ENCODE measurements at regions not wholly inside any gene's neighbourhood (a gene's known extent, or its start where the extent isn't known, plus 50 kb on each side); places are given as distances from the start of the nearest gene placed in this dataset.
"Not testable (repeated sequence)": the region's sequence is repeated elsewhere in the genome, so short reads cannot be mapped to it uniquely, and the experiment has no call there.

DNA sequence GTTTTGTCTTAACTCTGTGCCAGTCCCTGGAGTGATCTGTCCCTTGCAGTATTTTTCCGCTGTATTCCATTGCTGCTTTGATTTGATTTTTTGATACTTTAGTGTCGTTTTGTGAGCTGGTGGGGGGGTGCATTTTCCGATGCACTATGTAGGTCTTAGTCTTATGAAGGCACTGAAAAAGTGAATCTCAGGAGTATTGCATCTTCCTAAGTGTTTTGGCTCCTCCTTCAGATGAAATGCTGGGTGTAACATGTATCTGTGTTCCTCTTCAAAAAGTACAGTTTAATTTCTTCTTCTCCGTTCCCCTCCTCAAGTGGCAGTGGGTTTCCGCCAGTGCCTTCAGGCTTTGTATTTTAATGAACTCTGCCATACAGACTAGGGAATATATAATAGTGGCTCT, 580.7 kb upstream of the GJE1 start:
- no peak for DNase-seq

- DNase-seq, result peak; percentile 13
These were observed 581.4 kb upstream of the GJE1 start for GRCh38 chr6:141551318-141551717.

DNA sequence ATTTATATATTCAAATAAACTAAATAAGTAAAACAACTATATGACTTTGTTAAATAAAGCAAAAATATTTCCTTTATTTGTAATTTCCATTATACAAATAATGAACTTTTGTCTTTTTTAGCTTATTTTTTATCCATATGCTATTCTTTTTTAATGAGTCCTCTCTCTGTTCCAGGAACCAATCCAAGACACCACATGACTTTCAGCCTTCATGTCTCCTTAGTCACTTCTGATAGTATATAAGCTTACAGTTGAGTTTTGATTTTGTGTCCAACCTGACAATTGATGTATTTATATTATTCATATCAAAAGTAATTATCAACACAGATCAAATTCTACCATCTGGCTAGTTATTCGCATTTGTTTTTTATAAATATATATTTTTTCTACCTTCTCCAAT, 582.3 kb upstream of the GJE1 start:
- no peak for DNase-seq

DNA sequence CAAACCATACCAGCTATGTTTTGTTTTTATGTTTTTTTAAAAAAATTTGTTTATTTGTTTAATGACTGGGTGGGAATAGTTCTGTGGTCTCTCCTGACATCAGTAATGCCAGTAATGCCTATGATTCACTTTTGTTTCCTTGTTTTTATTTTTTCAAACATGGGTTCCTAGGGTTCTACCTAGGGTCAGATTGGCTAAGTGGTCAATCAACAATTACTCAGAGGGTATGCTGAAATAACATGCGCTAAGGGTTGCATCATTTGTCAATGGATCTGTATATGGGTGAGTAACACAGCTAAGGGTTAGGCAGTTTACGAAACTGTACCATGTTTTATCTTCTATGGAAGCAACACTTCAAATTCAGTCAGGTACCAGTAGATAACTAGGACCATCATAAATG, 583.8 kb upstream of the GJE1 start:
- no peak for DNase-seq

DNA sequence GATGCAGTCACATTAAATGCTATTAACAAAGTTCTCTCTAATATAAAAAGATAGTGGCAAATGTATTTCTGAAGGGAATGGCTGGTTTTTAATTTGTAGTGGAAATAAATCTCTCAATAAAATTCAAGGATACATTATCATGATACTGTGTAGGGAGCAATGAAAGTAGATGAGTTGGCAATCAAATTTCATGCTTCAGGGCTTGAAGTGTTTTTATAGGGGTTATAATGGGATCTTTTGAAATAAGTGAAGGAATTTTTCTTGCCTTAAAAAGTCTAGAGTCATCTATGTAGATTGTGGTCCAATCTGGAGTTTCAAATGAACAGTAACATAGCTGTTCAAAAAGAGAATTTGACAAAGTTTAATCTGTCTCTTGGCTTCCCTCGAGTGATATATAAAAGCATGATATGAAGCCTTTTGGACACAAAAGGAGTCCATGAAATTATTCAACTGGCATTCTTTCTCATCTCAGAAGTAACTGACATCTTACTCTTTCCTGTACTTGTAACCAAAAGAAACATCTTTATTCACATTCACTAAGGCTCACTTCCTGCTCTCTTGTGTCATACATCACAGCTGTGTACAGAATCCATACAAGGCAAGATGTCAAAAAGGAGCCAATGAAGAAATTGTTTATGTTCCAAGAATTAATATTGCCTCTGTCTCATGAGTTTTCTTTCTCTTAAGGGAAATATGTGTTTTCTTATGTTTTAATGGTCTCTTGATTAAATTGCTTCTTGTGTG, 591.0 kb upstream of the GJE1 start:
- no peak for DNase-seq

GRCh38 chr6:141540207-141540606, 592.5 kb upstream of the GJE1 start:
- DNase-seq, result no peak

DNA sequence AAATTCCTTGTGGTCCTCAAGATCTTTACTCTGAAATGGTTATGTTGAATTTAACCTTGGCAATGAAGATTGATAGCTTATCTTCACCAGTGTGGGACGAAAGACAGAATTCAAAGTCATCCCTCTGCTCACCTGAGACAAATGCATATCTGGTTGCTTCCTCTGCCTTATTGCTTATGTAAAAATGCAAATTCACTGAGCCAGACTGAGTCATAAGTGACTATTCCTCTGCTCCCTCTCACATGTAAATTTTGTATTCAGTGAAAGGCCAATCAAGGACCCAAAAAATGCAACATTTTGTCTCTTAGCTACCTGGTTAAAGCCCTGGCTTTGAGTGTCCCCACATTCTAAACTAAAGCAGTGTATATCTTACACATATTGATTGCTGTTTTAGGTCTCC, 593.1 kb upstream of the GJE1 start:
- no peak for DNase-seq

GRCh38 chr6:141532211-141532610, 600.5 kb upstream of the GJE1 start:
- no peak for DNase-seq

DNA sequence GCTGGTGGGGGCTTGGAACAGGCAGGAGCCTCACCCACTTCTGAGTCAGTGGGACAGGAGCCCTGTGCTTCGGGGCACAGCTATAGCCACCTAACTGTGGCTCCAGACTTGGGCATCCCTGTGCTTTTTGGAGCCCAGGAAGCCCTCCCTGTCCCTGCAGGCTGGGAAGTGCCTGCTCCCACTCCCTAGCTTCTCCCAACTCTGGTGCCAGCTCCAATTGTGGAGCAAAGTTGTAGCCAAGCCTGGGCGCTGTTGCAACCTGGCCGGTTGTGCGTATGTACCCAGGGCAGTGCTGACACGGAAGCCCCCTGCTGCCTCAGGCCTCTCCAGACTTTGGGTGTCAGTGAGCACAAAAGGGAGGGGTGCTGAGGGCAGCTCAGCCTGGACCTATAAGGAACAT, 601.7 kb upstream of the GJE1 start:
- no peak for DNase-seq

- no peak for DNase-seq
These were observed 604.1 kb upstream of the GJE1 start for GRCh38 chr6:141528596-141528995.

DNA sequence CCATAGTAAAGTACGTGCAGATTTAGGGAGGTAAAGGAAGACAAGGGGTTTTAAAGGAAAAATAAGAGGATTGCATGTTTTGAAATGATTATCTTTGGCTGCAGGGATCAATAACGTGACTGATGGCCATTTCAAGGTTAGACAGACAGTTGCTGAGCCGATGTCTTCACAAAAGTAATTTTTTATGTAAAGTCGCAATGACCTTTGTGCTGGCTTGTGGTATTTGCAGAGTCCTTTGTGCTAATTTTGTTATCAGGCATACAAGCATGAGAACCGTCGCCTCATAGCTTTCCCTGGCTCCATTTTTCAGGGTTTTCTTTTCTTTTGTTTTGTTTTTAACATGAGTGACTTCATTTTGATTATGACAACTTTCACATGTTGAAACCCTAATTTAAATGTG, 605.7 kb upstream of the GJE1 start:
- no peak for DNase-seq

GRCh38 chr6:141521440-141521839, 611.3 kb upstream of the GJE1 start:
- DNase-seq, result peak; percentile 10

- no peak for DNase-seq
These were observed 618.9 kb upstream of the GJE1 start for GRCh38 chr6:141513830-141514229.

DNA sequence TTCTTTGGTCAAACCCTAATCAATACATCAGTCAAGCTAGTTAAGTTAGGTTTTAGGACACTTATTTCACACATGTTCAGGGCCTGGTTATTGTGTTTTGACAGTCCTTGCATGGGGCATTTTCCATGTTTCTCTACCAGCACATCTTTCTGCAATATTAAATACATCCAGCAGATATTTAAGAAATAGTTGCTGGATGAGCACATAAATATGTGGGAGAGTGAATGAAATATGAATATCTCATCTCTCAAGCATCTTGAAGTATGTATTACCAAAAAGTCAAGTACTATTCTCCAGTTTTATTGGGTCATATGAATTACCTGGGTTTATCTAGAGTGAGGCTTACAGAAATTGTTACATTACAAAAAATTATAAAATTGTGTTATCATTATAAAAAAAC, 621.9 kb upstream of the GJE1 start:
- no peak for DNase-seq

DNA sequence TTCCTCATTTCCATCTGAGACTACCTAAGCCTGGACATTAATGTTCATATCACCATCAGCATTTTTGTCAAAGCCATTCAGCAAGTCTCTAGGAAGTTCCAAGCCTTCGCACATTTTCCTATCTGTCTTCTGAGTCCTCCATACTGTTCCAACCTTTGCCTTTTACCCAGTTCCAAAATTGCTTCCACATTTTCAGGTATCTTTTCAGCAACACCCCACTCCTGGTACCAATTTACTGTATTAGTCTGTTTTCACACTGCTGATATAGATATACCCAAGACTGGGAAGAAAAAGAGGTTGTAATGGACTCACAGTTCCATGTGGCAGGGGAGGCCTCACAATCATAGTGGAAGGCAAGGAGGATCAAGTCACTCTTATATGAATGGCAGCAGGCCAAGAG, 626.7 kb upstream of the GJE1 start:
- DNase-seq, result not testable (repeated sequence)

GRCh38 chr6:141504318-141504717, 628.4 kb upstream of the GJE1 start:
- not testable (repeated sequence) for DNase-seq

- no peak for DNase-seq
These were observed 631.1 kb upstream of the GJE1 start for GRCh38 chr6:141501616-141502015.

DNA sequence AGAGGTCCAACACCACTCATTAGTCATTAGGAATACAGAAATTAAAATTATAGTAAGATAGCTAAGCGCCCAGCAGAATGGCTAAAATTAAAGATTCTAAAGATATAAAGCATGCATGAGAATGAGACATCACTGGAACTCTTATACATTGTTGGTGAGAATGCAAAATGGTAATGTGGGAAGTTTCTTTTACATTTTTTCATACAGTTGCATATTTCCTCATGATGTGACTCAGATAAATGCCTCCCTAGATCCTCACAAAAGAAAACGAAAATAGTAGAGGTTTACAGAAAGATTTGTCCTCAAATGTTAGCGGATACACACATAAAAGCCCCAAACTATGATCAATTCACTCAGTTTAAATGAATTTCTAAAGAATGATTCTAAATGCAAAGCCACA, 633.7 kb upstream of the GJE1 start:
- no peak for DNase-seq

DNA sequence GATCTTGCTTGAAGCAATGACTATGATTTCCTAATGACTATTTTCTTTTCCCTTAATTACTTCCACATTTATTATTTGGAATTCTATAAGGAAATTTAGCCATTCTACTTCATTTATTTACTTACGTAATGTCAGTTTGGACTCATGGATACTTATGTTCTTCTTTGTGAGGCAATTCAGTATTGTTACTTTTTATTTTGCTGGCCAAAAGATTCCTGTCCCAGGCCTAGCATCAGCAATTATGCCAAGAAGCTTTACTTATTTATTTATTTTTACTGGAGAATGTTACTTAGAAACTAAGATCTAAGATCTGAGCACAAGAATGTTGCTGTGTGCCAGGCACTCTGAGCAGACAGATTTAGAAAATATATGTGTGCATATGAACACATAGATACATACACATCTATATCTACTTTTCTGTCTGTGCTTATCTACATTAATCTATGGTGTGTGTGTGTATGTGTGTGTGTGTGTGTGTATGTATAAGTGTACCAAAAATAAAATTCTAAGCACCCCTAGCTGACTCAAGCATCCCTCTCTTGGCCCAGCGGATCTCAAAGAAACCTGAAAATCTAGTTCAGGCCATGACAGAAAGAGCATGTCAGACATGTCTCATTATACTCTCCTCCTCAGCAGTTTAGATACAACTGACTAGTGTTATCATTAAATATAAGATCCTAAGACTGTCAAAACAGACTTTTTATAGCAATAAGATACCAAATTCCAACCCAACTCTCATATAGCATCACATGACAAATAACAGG, 640.0 kb upstream of the GJE1 start:
- DNase-seq, result no peak

- no peak for DNase-seq
These were observed 641.0 kb upstream of the GJE1 start for GRCh38 chr6:141491684-141492083.

GRCh38 chr6:141490982-141491381, 641.7 kb upstream of the GJE1 start:
- DNase-seq, result no peak

DNA sequence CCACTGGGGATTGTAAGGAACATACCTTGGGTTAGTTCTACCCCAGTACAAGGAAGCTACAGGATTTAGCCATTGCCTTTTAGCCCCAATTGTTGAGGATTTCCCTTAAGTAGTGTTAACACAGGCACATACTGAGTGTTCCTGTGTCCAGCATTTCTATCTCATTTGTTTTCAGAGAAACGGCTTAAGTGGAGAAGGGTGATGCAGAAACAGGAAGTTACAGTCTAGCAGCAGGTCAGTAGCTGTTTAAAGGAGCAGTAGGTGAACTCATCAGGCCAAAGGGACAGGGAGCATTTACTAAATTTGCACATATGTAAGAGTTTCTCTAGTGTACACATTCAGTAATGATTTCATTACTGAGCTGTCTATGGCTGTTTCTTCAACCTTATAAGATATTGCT, 644.2 kb upstream of the GJE1 start:
- DNase-seq, result no peak

- peak; percentile 11 for DNase-seq
These were observed 645.8 kb upstream of the GJE1 start for GRCh38 chr6:141486942-141487341.

GRCh38 chr6:141484711-141485110, 648.0 kb upstream of the GJE1 start:
- no peak for DNase-seq

DNA sequence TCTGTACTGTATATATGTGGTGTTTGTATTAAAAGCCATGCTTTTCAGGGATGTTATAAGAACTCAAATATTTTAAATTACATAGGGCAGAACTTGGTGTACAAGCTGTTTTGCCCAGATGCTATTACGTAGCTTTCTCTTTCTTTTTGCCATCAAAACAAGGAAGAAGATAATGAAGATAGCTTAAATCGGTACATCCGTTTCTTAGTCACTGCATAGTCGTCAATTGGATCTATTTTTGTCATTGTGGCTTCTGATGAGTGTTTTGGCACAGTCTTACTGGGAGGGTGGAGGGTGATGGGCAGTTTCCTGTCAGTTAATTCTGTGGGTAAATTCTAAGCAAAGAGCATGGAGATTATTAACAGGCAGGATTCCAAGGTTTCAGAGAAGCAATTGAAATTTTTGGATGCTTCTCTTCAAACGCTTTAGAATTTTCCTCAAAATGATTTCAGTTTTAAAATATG, 649.1 kb upstream of the GJE1 start:
- DNase-seq, result peak; percentile 84

Measured in NCI-H1105 treated with DMSO at 0.1 percent for 48 hours (cell line).